Mesenchymal stem cell (in vitro differentiated cells and primary cell): ENCODE measurements at regions not wholly inside any gene's neighbourhood (a gene's known extent, or its start where the extent isn't known, plus 50 kb on each side); places are given as distances from the start of the nearest gene placed in this dataset.

Experiments
- DNase-seq: peaks from one replicate; pipeline ENCODE4 v3.0.0-alpha.2; 2013
- H2AFZ ChIP-seq: one replicate; pipeline ENCODE4 v1.6.1; 2013; ENCODE audit warnings: low read depth, mild to moderate bottlenecking, control low read depth, inconsistent platforms, low read length, moderate library complexity
- H2AK5ac ChIP-seq: 2 replicates; pipeline ENCODE4 v1.6.1; 2013; ENCODE audit warnings: low read length, moderate library complexity, mild to moderate bottlenecking, inconsistent platforms; ENCODE audit not compliant: severe bottlenecking
- H2BK120ac ChIP-seq: one replicate; pipeline ENCODE4 v1.6.1; 2013; ENCODE audit warnings: low read depth, mild to moderate bottlenecking, inconsistent platforms, low read length, moderate library complexity
- H2BK12ac ChIP-seq, 2 experiments: one replicate each; pipeline ENCODE4 v1.6.1; 2013; ENCODE audit warnings: inconsistent platforms in 2 of 2, low read length in 2 of 2, mild to moderate bottlenecking in 2 of 2, moderate library complexity in 2 of 2, control low read depth in 1 of 2
- H2BK15ac ChIP-seq: one replicate; pipeline ENCODE4 v1.6.1; 2013; ENCODE audit warnings: mild to moderate bottlenecking, low read depth, inconsistent platforms; ENCODE audit not compliant: poor library complexity, severe bottlenecking
- H2BK5ac ChIP-seq: 2 replicates; pipeline ENCODE4 v1.6.1; 2013; ENCODE audit warnings: low read depth, mild to moderate bottlenecking, low read length, control low read depth, inconsistent platforms; ENCODE audit not compliant: poor library complexity, severe bottlenecking
- H3K14ac ChIP-seq, 2 experiments: one replicate each; pipeline ENCODE4 v1.6.1; 2013; ENCODE audit warnings: inconsistent platforms in 2 of 2, low read length in 2 of 2, control low read depth in 1 of 2, mild to moderate bottlenecking in 1 of 2, moderate library complexity in 1 of 2
- H3K18ac ChIP-seq, 2 experiments: one replicate each; pipeline ENCODE4 v1.6.1; 2013; ENCODE audit warnings: inconsistent platforms in 2 of 2, low read length in 2 of 2, control low read depth in 1 of 2, low read depth in 1 of 2, mild to moderate bottlenecking in 1 of 2
- H3K23ac ChIP-seq, 2 experiments: one replicate each; pipeline ENCODE4 v1.6.1; 2013; ENCODE audit warnings: inconsistent platforms in 2 of 2, low read length in 2 of 2, mild to moderate bottlenecking in 2 of 2, moderate library complexity in 2 of 2, control low read depth in 1 of 2
- H3K27ac ChIP-seq: 2 replicates; pipeline ENCODE4 v1.5.1; 2013; ENCODE audit warnings: mild to moderate bottlenecking, moderate library complexity, low read length, control low read depth, inconsistent platforms; ENCODE audit not compliant: poor library complexity, severe bottlenecking
- H3K27me3 ChIP-seq, 2 experiments: 2 replicates each; pipeline versions ENCODE4 v1.6.1 to v1.7.0; 2013; ENCODE audit warnings: low read length in 2 of 2, mild to moderate bottlenecking in 2 of 2, moderate library complexity in 2 of 2, control low read depth in 1 of 2, inconsistent platforms in 1 of 2; ENCODE audit not compliant: control insufficient read depth in 1 of 2, insufficient read depth in 1 of 2
- H3K36me3 ChIP-seq, 2 experiments: 2 replicates each; pipeline versions ENCODE4 v1.6.1 to v1.7.0; 2013; ENCODE audit warnings: low read length in 2 of 2, control low read depth in 1 of 2, inconsistent platforms in 1 of 2, low read depth in 1 of 2, mild to moderate bottlenecking in 1 of 2; ENCODE audit not compliant: insufficient read depth in 2 of 2, control insufficient read depth in 1 of 2
- H3K4ac ChIP-seq, 2 experiments: one replicate each; pipeline ENCODE4 v1.6.1; 2013; ENCODE audit warnings: inconsistent platforms in 2 of 2, low read length in 2 of 2, mild to moderate bottlenecking in 2 of 2, moderate library complexity in 2 of 2, control low read depth in 1 of 2, low read depth in 1 of 2
- H3K4me1 ChIP-seq: 2 replicates; pipeline ENCODE4 v1.6.1; 2013; ENCODE audit warnings: low read depth, low read length, control low read depth; ENCODE audit not compliant: control insufficient read depth, insufficient read depth
- H3K4me2 ChIP-seq: 2 replicates; pipeline ENCODE4 v1.6.1; 2013; ENCODE audit warnings: low read length, mild to moderate bottlenecking, inconsistent platforms; ENCODE audit not compliant: poor library complexity, severe bottlenecking
- H3K4me3 ChIP-seq, 2 experiments: 2 replicates each; pipeline versions ENCODE4 v1.5.1 to v1.7.0; 2013; ENCODE audit warnings: low read length in 2 of 2, mild to moderate bottlenecking in 2 of 2, control low read depth in 1 of 2, low read depth in 1 of 2; ENCODE audit not compliant: insufficient read depth in 1 of 2
- H3K79me1 ChIP-seq: replicated peaks from 2 replicates; pipeline ENCODE4 v1.6.1; 2013; ENCODE audit warnings: mild to moderate bottlenecking, control low read depth, low read length, inconsistent platforms; ENCODE audit not compliant: poor library complexity, severe bottlenecking
- H3K9ac ChIP-seq: 2 replicates; pipeline ENCODE4 v1.7.0; 2013; ENCODE audit warnings: mild to moderate bottlenecking, low read length, moderate library complexity
- H3K9me3 ChIP-seq: 2 replicates; pipeline ENCODE4 v1.7.0; 2013; ENCODE audit warnings: mild to moderate bottlenecking, low read length; ENCODE audit not compliant: control insufficient read depth
- H4K8ac ChIP-seq: one replicate; pipeline ENCODE4 v1.6.1; 2013; ENCODE audit warnings: inconsistent platforms, mild to moderate bottlenecking, low read length, moderate library complexity
- H4K91ac ChIP-seq: one replicate; pipeline ENCODE4 v1.6.1; 2013; ENCODE audit warnings: mild to moderate bottlenecking, low read length, inconsistent platforms
- WGBS: methylation state at CpG from one replicate; pipeline ENCODE4 v1.1.7; 2013; ENCODE audit warnings: mixed read lengths; 5-methylcytosine and 5-hydroxymethylcytosine counted together

DNA sequence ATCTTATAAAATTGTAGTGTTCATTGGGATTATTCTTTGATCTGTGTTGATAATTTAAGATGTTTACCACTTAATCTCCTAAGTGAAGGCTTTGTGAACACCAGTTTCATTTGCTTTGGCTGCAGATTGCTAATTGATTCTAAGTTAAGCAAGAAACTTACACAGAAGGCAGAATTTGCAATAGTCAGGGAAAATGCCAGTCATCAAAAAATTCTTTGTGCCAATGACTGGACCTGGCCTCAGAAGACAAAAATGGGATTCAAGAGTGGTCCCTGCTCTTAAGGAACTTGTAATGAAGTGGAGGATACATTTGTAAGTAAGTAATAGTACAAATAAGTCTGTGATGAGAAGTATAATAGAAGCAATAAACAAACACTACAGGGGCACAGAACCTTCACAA is 63.3 kb upstream of the EXOC2 start:
- H2BK120ac ChIP-seq: no peak overlapping the region
- no peak overlapping the region for H3K23ac ChIP-seq
- H3K9ac ChIP-seq: no peak overlapping the region
- H3K4me2 ChIP-seq: no peak overlapping the region
- no peak overlapping the region for H3K4me3 ChIP-seq
- no peak overlapping the region for H4K8ac ChIP-seq
- no peak overlapping the region for H2AFZ ChIP-seq
- no peak overlapping the region for H4K91ac ChIP-seq
- H3K79me1 ChIP-seq: no peaks in the 10 kb centered on the region
- H3K27me3 ChIP-seq: peaks cover 0 to 3% of the 10 kb centered on the region in 2 experiments
- no peak overlapping the region for H3K18ac ChIP-seq
- peaks cover 2% of the 10 kb centered on the region for H3K4me1 ChIP-seq
- H2AK5ac ChIP-seq: no peak overlapping the region
- H2BK15ac ChIP-seq: no peak overlapping the region
- no peak overlapping the region for H3K4ac ChIP-seq
- H3K14ac ChIP-seq: no peak overlapping the region
- DNase-seq: no peak
- H2BK5ac ChIP-seq: no peak overlapping the region
- H3K9me3 ChIP-seq: no peaks in the 10 kb centered on the region
- no peak overlapping the region for H3K27ac ChIP-seq
- H2BK12ac ChIP-seq: no peak overlapping the region
- no peaks in the 10 kb centered on the region for H3K36me3 ChIP-seq

GRCh38 chr6:754202-754601 is 61.3 kb upstream of the EXOC2 start:
- H3K27me3 ChIP-seq: peaks cover 0 to 3% of the 10 kb centered on the region in 2 experiments
- peaks cover 2% of the 10 kb centered on the region for H3K4me1 ChIP-seq
- H2BK5ac ChIP-seq: no peak overlapping the region
- no peak overlapping the region for H2AFZ ChIP-seq
- no peak overlapping the region for H3K4me2 ChIP-seq
- no peak overlapping the region for H3K4me3 ChIP-seq
- no peak overlapping the region for H3K14ac ChIP-seq
- no peak overlapping the region for H4K8ac ChIP-seq
- no peak for DNase-seq
- peaks cover 4% of the 10 kb centered on the region for H3K9me3 ChIP-seq
- no peak overlapping the region for H3K4ac ChIP-seq
- no peak overlapping the region for H2BK120ac ChIP-seq
- H3K18ac ChIP-seq: no peak overlapping the region
- H3K79me1 ChIP-seq: no peaks in the 10 kb centered on the region
- no peak overlapping the region for H3K9ac ChIP-seq
- no peak overlapping the region for H2AK5ac ChIP-seq
- 79% methylated on average over 3 of the region's 3 CpGs for WGBS
- H4K91ac ChIP-seq: no peak overlapping the region
- no peak overlapping the region for H2BK15ac ChIP-seq
- no peak overlapping the region for H3K27ac ChIP-seq
- no peak overlapping the region for H3K23ac ChIP-seq
- no peaks in the 10 kb centered on the region for H3K36me3 ChIP-seq
- H2BK12ac ChIP-seq: no peak overlapping the region

- H3K79me1 ChIP-seq: no peaks in the 10 kb centered on the region
- H2BK120ac ChIP-seq: no peak overlapping the region
- no peak overlapping the region for H4K91ac ChIP-seq
- H3K9ac ChIP-seq: no peak overlapping the region
- H3K4ac ChIP-seq: no peak overlapping the region
- H3K23ac ChIP-seq: no peak overlapping the region
- 93% methylated on average over 3 of the region's 3 CpGs for WGBS
- H2AK5ac ChIP-seq: no peak overlapping the region
- no peaks in the 10 kb centered on the region for H3K36me3 ChIP-seq
- H2BK5ac ChIP-seq: no peak overlapping the region
- no peak overlapping the region for H3K18ac ChIP-seq
- H2BK15ac ChIP-seq: no peak overlapping the region
- peaks cover 0 to 8% of the 10 kb centered on the region in 2 experiments for H3K27me3 ChIP-seq
- no peak overlapping the region for H3K4me2 ChIP-seq
- H3K14ac ChIP-seq: no peak overlapping the region
- H2AFZ ChIP-seq: no peak overlapping the region
- H4K8ac ChIP-seq: no peak overlapping the region
- H3K27ac ChIP-seq: no peak overlapping the region
- peaks cover 2% of the 10 kb centered on the region for H3K4me1 ChIP-seq
- no peak overlapping the region for H3K4me3 ChIP-seq
- peaks cover 5% of the 10 kb centered on the region for H3K9me3 ChIP-seq
- H2BK12ac ChIP-seq: no peak overlapping the region
- no peak for DNase-seq
Observed at GRCh38 chr6:753486-753885, 60.5 kb upstream of the EXOC2 start.

GRCh38 chr6:752438-752837 is 59.5 kb upstream of the EXOC2 start:
- WGBS: no CpG with 5 or more reads among the region's 2 CpGs

More at GRCh38 chr6:752438-752837, 59.5 kb upstream of the EXOC2 start:
- Histone ChIP-seq H3K18ac (no peak overlapping the region), H2BK15ac (no peak overlapping the region), H3K4me1 (peaks cover 2% of the 10 kb centered on the region), H3K4ac (no peak overlapping the region), H3K79me1 (no peaks in the 10 kb centered on the region), H3K23ac (no peak overlapping the region), H2BK12ac (no peak overlapping the region), H3K36me3 (no peaks in the 10 kb centered on the region), H3K9me3 (peaks cover 5% of the 10 kb centered on the region), H3K27ac (no peak overlapping the region), H3K4me3 (no peak overlapping the region), H3K27me3 (peaks cover 0 to 11% of the 10 kb centered on the region in 2 experiments), H4K8ac (no peak overlapping the region), H4K91ac (no peak overlapping the region), H2BK5ac (no peak overlapping the region), H3K14ac (no peak overlapping the region), H2AK5ac (no peak overlapping the region), H2AFZ (no peak overlapping the region), H3K4me2 (no peak overlapping the region), H2BK120ac (no peak overlapping the region), H3K9ac (no peak overlapping the region)
- DNase-seq: no peak
